Trophoblast cell (in vitro differentiated cells and primary cell): ENCODE measurements at regions not wholly inside any gene's neighbourhood (a gene's known extent, or its start where the extent isn't known, plus 50 kb on each side); places are given as distances from the start of the nearest gene placed in this dataset.
A peak's percentile ranks its signal among the peaks of the same experiment; 100 is the strongest.

Experiments
- DNase-seq, 2 donors: peaks; one replicate each; pipeline ENCODE4 v3.0.0-alpha.2; 2016
- H2AFZ ChIP-seq: 2 replicates; pipeline ENCODE4 v1.6.1; 2013; ENCODE audit warnings: low read length, moderate library complexity, mild to moderate bottlenecking; ENCODE audit not compliant: insufficient read depth, poor library complexity
- H2AK5ac ChIP-seq: 2 replicates; pipeline ENCODE4 v1.6.1; 2013; ENCODE audit warnings: mild to moderate bottlenecking, low read length
- H2BK120ac ChIP-seq: 2 replicates; pipeline ENCODE4 v1.6.1; 2013; ENCODE audit warnings: low read length, mild to moderate bottlenecking, moderate library complexity; ENCODE audit not compliant: insufficient read depth, poor library complexity
- H2BK12ac ChIP-seq: 2 replicates; pipeline ENCODE4 v1.6.1; 2013; ENCODE audit warnings: mild to moderate bottlenecking, low read length, moderate library complexity
- H2BK5ac ChIP-seq: 2 replicates; pipeline ENCODE4 v1.6.1; 2013; ENCODE audit warnings: low read length, low read depth, moderate library complexity, mild to moderate bottlenecking; ENCODE audit not compliant: poor library complexity
- H3K14ac ChIP-seq: 2 replicates; pipeline ENCODE4 v1.6.1; 2013; ENCODE audit warnings: mild to moderate bottlenecking, low read length
- H3K18ac ChIP-seq: 2 replicates; pipeline ENCODE4 v1.6.1; 2013; ENCODE audit warnings: mild to moderate bottlenecking, low read length
- H3K23ac ChIP-seq: 2 replicates; pipeline ENCODE4 v1.6.1; 2013; ENCODE audit warnings: low read length
- H3K27ac ChIP-seq: 2 replicates; pipeline ENCODE4 v1.5.1; 2013; ENCODE audit warnings: low read depth, mild to moderate bottlenecking, inconsistent platforms, low read length, moderate library complexity
- H3K27me3 ChIP-seq: 2 replicates; pipeline ENCODE4 v1.6.1; 2013; ENCODE audit warnings: inconsistent platforms, mild to moderate bottlenecking, low read length, moderate library complexity; ENCODE audit not compliant: insufficient read depth
- H3K36me3 ChIP-seq, 2 experiments: 1 replicate in 1 of 2; 2 replicates in 1 of 2; pipeline ENCODE4 v1.6.1; 2013; ENCODE audit warnings: low read length in 2 of 2, mild to moderate bottlenecking in 2 of 2, moderate library complexity in 1 of 2; ENCODE audit not compliant: insufficient read depth in 2 of 2, control insufficient read depth in 1 of 2
- H3K4ac ChIP-seq: 2 replicates; pipeline ENCODE4 v1.6.1; 2013; ENCODE audit warnings: low read depth, mild to moderate bottlenecking, low read length, moderate library complexity
- H3K4me1 ChIP-seq, 2 experiments: 1 replicate in 1 of 2; 2 replicates in 1 of 2; pipeline ENCODE4 v1.6.1; 2013; ENCODE audit warnings: low read length in 2 of 2, mild to moderate bottlenecking in 2 of 2, moderate library complexity in 1 of 2; ENCODE audit not compliant: insufficient read depth in 2 of 2, control insufficient read depth in 1 of 2
- H3K4me2 ChIP-seq: 2 replicates; pipeline ENCODE4 v1.6.1; 2013; ENCODE audit warnings: inconsistent platforms, mild to moderate bottlenecking, low read length, moderate library complexity
- H3K4me3 ChIP-seq: 2 replicates; pipeline ENCODE4 v1.5.1; 2013; ENCODE audit warnings: mild to moderate bottlenecking, low read depth, low read length, inconsistent platforms
- H3K79me1 ChIP-seq: one replicate; pipeline ENCODE4 v1.6.1; 2013; ENCODE audit warnings: low read length
- H3K79me2 ChIP-seq: 2 replicates; pipeline ENCODE4 v1.6.1; 2013; ENCODE audit warnings: low read length, mild to moderate bottlenecking; ENCODE audit not compliant: control insufficient read depth, insufficient read depth, poor library complexity
- H3K9ac ChIP-seq: 2 replicates; pipeline ENCODE4 v1.6.1; 2013; ENCODE audit warnings: mild to moderate bottlenecking, low read length
- H3K9me3 ChIP-seq: 2 replicates; pipeline ENCODE4 v1.6.1; 2013; ENCODE audit warnings: low read depth, mild to moderate bottlenecking, control low read depth, inconsistent platforms, low read length; ENCODE audit not compliant: insufficient read depth
- H4K12ac ChIP-seq: 2 replicates; pipeline ENCODE4 v1.6.1; 2013; ENCODE audit warnings: low read depth, mild to moderate bottlenecking, low read length, moderate library complexity
- H4K8ac ChIP-seq: 2 replicates; pipeline ENCODE4 v1.6.1; 2013; ENCODE audit warnings: low read depth, mild to moderate bottlenecking, low read length, moderate library complexity
- H4K91ac ChIP-seq: one replicate; pipeline ENCODE4 v1.6.1; 2013; ENCODE audit warnings: low read depth, mild to moderate bottlenecking, low read length, moderate library complexity
- WGBS: extraction: QIAGEN DNeasy Blood & Tissue Kit; methylation state at CpG from one replicate; pipeline ENCODE4 v1.1.7; 2013; ENCODE audit warnings: missing lambda C conversion rate; ENCODE audit not compliant: insufficient read length, insufficient coverage; ENCODE audit errors: extremely low coverage; 5-methylcytosine and 5-hydroxymethylcytosine counted together

DNA sequence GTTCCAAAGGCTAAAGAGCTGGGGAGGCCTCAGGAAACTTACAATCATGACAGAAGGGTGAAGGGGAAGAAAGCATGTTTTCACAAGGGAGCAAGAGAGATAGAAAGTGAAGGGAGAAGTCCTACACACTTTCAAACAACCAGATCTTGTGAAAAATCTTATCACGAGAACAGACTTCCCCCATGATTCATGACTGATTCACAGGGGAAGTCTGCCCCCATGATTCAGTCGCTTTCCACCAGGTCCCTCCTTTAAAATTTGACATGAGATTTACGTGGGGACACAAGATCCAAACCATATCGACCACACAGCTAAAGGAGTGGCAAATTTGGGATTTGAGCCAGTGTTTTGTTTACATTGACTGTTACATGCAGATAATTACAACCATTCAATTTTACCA, 971.1 kb upstream of the HS3ST1 start:
- no peak overlapping the region for H3K14ac ChIP-seq
- no peak overlapping the region for H3K18ac ChIP-seq
- no peak overlapping the region for H3K4me3 ChIP-seq
- H3K4me1 ChIP-seq: no peaks in the 10 kb centered on the region
- H2BK120ac ChIP-seq: no peak overlapping the region
- no peak overlapping the region for H3K4me2 ChIP-seq
- no peak overlapping the region for H2BK5ac ChIP-seq
- no peak overlapping the region for H3K27ac ChIP-seq
- H2BK12ac ChIP-seq: no peak overlapping the region
- no peak overlapping the region for H3K9ac ChIP-seq
- no peak overlapping the region for H3K4ac ChIP-seq
- no peak overlapping the region for H3K23ac ChIP-seq
- no peaks in the 10 kb centered on the region for H3K36me3 ChIP-seq
- H4K91ac ChIP-seq: no peak overlapping the region
- H3K79me2 ChIP-seq: no peaks in the 10 kb centered on the region
- no peaks in the 10 kb centered on the region for H3K9me3 ChIP-seq
- H2AK5ac ChIP-seq: no peak overlapping the region
- no peak overlapping the region for H4K8ac ChIP-seq
- no peak for DNase-seq
- H3K79me1 ChIP-seq: no peaks in the 10 kb centered on the region
- no peak overlapping the region for H2AFZ ChIP-seq
- WGBS: no CpG with 5 or more reads among the region's 4 CpGs
- H3K27me3 ChIP-seq: no peaks in the 10 kb centered on the region
- H4K12ac ChIP-seq: no peak overlapping the region

DNA sequence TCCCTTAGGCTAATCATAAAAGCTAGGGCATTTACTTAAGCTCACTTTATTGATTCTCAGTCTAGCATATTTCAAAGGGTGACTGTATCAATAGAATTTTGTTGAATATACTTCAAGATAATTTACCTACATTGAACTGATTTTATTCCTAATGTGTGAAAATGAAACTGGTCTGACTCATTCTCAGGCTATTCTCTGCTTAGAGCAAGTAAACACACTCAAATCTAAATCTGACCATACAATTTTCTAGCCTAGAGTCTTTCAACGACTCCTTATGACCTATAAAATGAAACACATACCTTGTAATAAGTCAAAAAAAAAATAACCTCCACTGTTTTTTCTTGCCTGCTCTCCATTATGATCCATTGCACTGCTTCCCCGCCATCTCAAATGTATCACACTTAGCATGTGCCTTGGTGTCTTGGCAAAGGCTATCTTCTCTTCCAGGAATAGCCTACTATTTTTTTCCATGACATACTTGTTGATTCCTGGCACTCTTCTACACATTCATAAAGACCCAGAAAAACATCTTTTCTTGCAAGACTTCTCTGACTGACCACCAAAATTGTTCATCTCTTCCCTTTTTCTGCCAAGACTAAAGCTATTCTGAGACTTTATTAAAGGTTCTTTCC, 965.1 kb upstream of the HS3ST1 start:
- Histone ChIP-seq H2AK5ac (no peak overlapping the region), H3K79me1 (no peaks in the 10 kb centered on the region), H3K23ac (no peak overlapping the region), H3K9ac (no peak overlapping the region), H2BK12ac (no peak overlapping the region), H3K79me2 (no peaks in the 10 kb centered on the region), H3K9me3 (no peaks in the 10 kb centered on the region), H3K4me2 (no peak overlapping the region), H2BK120ac (no peak overlapping the region), H3K4me1 (no peaks in the 10 kb centered on the region), H3K14ac (no peak overlapping the region), H3K27me3 (no peaks in the 10 kb centered on the region), H3K27ac (no peak overlapping the region), H3K18ac (no peak overlapping the region), H3K36me3 (no peaks in the 10 kb centered on the region), H2BK5ac (no peak overlapping the region), H3K4ac (no peak overlapping the region), H4K8ac (no peak overlapping the region), H3K4me3 (no peak overlapping the region), H4K12ac (no peak overlapping the region), H4K91ac (no peak overlapping the region), H2AFZ (no peak overlapping the region)
- no CpG with 5 or more reads among the region's 2 CpGs for WGBS
- DNase-seq: no peak

DNA sequence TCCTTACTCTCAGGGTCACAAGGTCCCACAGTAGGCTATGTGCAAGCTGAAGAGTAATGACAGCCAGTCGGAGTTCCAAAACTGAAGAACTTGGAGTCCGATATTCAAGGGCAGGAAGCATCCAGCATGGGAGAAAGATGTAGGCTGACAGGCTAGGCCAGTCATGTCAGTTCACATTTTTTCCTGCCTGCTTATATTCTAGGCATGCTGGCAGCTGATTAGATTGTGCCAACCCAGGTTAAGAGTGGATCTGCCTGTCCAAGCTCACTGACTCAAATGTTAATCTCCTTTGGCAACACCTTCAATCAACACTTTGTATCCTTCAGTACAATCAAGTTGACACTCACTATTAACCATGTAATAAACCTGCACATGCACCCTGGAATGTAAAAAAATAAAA, 960.9 kb upstream of the HS3ST1 start:
- no peak overlapping the region for H3K9ac ChIP-seq
- no peak overlapping the region for H2AFZ ChIP-seq
- H3K79me2 ChIP-seq: no peaks in the 10 kb centered on the region
- H3K4me2 ChIP-seq: no peak overlapping the region
- H3K4me3 ChIP-seq: no peak overlapping the region
- no peaks in the 10 kb centered on the region for H3K9me3 ChIP-seq
- H3K27me3 ChIP-seq: no peaks in the 10 kb centered on the region
- H3K18ac ChIP-seq: no peak overlapping the region
- H3K14ac ChIP-seq: no peak overlapping the region
- no peak overlapping the region for H4K12ac ChIP-seq
- no peaks in the 10 kb centered on the region for H3K36me3 ChIP-seq
- no peak overlapping the region for H3K27ac ChIP-seq
- peak; percentile 1 to 53 for DNase-seq
- H2BK5ac ChIP-seq: no peak overlapping the region
- no CpG with 5 or more reads among the region's 2 CpGs for WGBS
- H3K23ac ChIP-seq: no peak overlapping the region
- no peak overlapping the region for H2AK5ac ChIP-seq
- H3K79me1 ChIP-seq: no peaks in the 10 kb centered on the region
- no peak overlapping the region for H4K91ac ChIP-seq
- no peak overlapping the region for H2BK12ac ChIP-seq
- no peaks in the 10 kb centered on the region for H3K4me1 ChIP-seq
- H3K4ac ChIP-seq: no peak overlapping the region
- H2BK120ac ChIP-seq: no peak overlapping the region
- H4K8ac ChIP-seq: no peak overlapping the region

DNA sequence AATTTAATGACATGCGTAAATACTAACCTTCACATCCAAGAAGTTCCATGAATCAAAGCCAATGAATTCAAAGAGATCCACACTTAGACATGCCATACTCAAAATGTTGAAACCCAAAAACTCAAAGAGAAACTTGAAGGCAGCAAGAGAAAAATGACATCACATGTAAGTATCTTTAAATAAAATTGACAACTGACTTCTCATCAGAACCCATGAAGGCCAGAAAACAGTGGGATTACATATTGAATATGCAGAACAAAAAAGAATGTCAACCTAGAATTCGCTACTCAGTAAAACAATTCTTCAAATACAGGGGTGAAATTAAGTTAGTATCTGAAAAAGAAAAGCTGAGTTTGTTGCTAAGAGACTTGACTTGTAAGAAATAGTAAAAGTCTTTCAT, 953.9 kb upstream of the HS3ST1 start:
- H3K4me1 ChIP-seq: no peaks in the 10 kb centered on the region
- no peak overlapping the region for H3K4me2 ChIP-seq
- WGBS: no CpG with 5 or more reads among the region's 2 CpGs

More for the DNA sequence above, 953.9 kb upstream of the HS3ST1 start:
- Histone ChIP-seq H3K79me2 (no peaks in the 10 kb centered on the region), H3K18ac (no peak overlapping the region), H3K14ac (no peak overlapping the region), H4K8ac (no peak overlapping the region), H2AK5ac (no peak overlapping the region), H3K27ac (no peak overlapping the region), H3K79me1 (no peaks in the 10 kb centered on the region), H4K91ac (no peak overlapping the region), H2AFZ (no peak overlapping the region), H2BK5ac (no peak overlapping the region), H3K36me3 (no peaks in the 10 kb centered on the region), H2BK12ac (no peak overlapping the region), H3K9me3 (no peaks in the 10 kb centered on the region), H3K27me3 (no peaks in the 10 kb centered on the region), H3K23ac (no peak overlapping the region), H3K4ac (no peak overlapping the region), H4K12ac (no peak overlapping the region), H3K4me3 (no peak overlapping the region), H3K9ac (no peak overlapping the region), H2BK120ac (no peak overlapping the region)
- DNase-seq: no peak
